ENCODE measurements at regions not wholly inside any gene's neighbourhood (a gene's known extent, or its start where the extent isn't known, plus 50 kb on each side); places are given as distances from the start of the nearest gene placed in this dataset.

DNA sequence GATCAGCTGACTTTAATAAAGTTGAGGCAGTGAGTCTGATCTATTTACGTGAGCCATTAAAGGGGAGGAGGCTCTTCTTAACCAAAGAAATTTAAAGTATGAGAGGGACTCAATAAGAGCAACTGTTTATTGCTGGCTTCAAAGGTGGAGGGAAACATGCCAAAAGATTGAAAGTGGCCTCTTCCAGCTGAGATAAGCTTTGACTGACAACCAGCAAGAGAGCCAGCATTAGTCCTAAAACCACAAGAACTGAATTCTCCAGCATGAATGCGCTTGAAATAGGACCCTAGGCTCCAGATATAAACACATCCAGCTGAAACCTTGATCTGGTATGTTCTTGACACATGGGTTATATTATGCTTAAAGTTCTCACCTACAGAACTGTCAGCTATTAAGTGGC lies 123.1 kb upstream of the GJE1 start:
- TF ChIP-seq, protein P1, sequence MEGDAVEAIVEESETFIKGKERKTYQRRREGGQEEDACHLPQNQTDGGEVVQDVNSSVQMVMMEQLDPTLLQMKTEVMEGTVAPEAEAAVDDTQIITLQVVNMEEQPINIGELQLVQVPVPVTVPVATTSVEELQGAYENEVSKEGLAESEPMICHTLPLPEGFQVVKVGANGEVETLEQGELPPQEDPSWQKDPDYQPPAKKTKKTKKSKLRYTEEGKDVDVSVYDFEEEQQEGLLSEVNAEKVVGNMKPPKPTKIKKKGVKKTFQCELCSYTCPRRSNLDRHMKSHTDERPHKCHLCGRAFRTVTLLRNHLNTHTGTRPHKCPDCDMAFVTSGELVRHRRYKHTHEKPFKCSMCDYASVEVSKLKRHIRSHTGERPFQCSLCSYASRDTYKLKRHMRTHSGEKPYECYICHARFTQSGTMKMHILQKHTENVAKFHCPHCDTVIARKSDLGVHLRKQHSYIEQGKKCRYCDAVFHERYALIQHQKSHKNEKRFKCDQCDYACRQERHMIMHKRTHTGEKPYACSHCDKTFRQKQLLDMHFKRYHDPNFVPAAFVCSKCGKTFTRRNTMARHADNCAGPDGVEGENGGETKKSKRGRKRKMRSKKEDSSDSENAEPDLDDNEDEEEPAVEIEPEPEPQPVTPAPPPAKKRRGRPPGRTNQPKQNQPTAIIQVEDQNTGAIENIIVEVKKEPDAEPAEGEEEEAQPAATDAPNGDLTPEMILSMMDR (IDR thresholded peaks at IDR 0.05 in 2 of 3, conservative IDR thresholded peaks at IDR 0.05 in 1 of 3; ENCODE audit: insufficient read depth in 2 of 3, low read depth in 1 of 3, low read length in 3 of 3) = no peak
- TF ChIP-seq TCF3 (CRISPR knock-in tag; IDR thresholded peaks at IDR 0.05) (peak; percentile 54), SMC3 (conservative IDR thresholded peaks at IDR 0.05; ENCODE audit: insufficient read depth, low read depth, low read length) (no peak), TBP (optimal IDR thresholded peaks at IDR 0.05; ENCODE audit: low read depth, low read length) (no peak), SOX6 (IDR thresholded peaks at IDR 0.05) (peak; percentile 64; the same call in 1 of the 2 replicates), MTA3 (IDR thresholded peaks at IDR 0.05; ENCODE audit: borderline replicate concordance) (no peak), GTF2F1 (IDR thresholded peaks at IDR 0.05; ENCODE audit: low read depth, low read length) (no peak), ZFP36 (IDR thresholded peaks at IDR 0.05; ENCODE audit: low read depth, low read length, partially characterized antibody) (no peak)

All from K562 (cell line).